ENCODE measurements at regions not wholly inside any gene's neighbourhood (a gene's known extent, or its start where the extent isn't known, plus 50 kb on each side); places are given as distances from the start of the nearest gene placed in this dataset.

GRCh38 chr2:128368437-128369107 lies 49.9 kb upstream of the HS6ST1 start:
- no peak for DNase-seq

- DNase-seq, result peak; percentile 43
Measured at GRCh38 chr2:128369108-128369555, 50.5 kb upstream of the HS6ST1 start.

- no peak for DNase-seq
Measured at GRCh38 chr2:128369602-128370467, 51.2 kb upstream of the HS6ST1 start.

- peak; percentile 51 for DNase-seq
Measured at GRCh38 chr2:128370468-128371247, 52.0 kb upstream of the HS6ST1 start.

GRCh38 chr2:128371248-128371630 lies 52.6 kb upstream of the HS6ST1 start:
- DNase-seq, result no peak

- no peak for DNase-seq
Measured at GRCh38 chr2:128371648-128372345, 53.1 kb upstream of the HS6ST1 start.

- no peak for DNase-seq
Measured at GRCh38 chr2:128372621-128373341, 54.1 kb upstream of the HS6ST1 start.

- no peak for DNase-seq
Measured at GRCh38 chr2:128373451-128374000, 54.9 kb upstream of the HS6ST1 start.

- DNase-seq, result peak; percentile 93
Measured at GRCh38 chr2:128374001-128374710, 55.5 kb upstream of the HS6ST1 start.

GRCh38 chr2:128374711-128375413 lies 56.2 kb upstream of the HS6ST1 start:
- peak; percentile 63 for DNase-seq

- no peak for DNase-seq
Measured at GRCh38 chr2:128375454-128375853, 56.8 kb upstream of the HS6ST1 start.

- no peak for DNase-seq
Measured at GRCh38 chr2:128376241-128377041, 57.8 kb upstream of the HS6ST1 start.

- no peak for DNase-seq
Measured at GRCh38 chr2:128377071-128377910, 58.6 kb upstream of the HS6ST1 start.

- no peak for DNase-seq
Measured at GRCh38 chr2:128378231-128379020, 59.8 kb upstream of the HS6ST1 start.

- DNase-seq, result peak; percentile 89
Measured at GRCh38 chr2:128379021-128380015, 60.6 kb upstream of the HS6ST1 start.
